ENCODE measurements at regions not wholly inside any gene's neighbourhood (a gene's known extent, or its start where the extent isn't known, plus 50 kb on each side); places are given as distances from the start of the nearest gene placed in this dataset.

- intact Hi-C loops (cut with micrococcal nuclease; ENCODE audit: unreplicated experiment) (no loop called here), in situ Hi-C loops (cut with HindIII; ENCODE audit: low pct_unique_long_range_greater_than_20kb, low sequenced_read_pairs) (no loop called here)
- TF ChIP-seq POLR2AphosphoS5 (IDR thresholded peaks at IDR 0.05; ENCODE audit: low read depth, low read length) (no peak), SIN3A (IDR thresholded peaks at IDR 0.05; ENCODE audit: borderline replicate concordance, insufficient read depth, low read depth, low read length) (no peak), TCF7L2 (IDR thresholded peaks at IDR 0.05; ENCODE audit: low read depth, low read length) (0 out of 2 replicates have a peak, but pooled peaks have one; percentile 9), REST (IDR thresholded peaks at IDR 0.05; ENCODE audit: insufficient read depth in 1 of 2, low read depth in 2 of 2, low read length in 1 of 2) (no peak)
- TF ChIP-seq, protein P1, sequence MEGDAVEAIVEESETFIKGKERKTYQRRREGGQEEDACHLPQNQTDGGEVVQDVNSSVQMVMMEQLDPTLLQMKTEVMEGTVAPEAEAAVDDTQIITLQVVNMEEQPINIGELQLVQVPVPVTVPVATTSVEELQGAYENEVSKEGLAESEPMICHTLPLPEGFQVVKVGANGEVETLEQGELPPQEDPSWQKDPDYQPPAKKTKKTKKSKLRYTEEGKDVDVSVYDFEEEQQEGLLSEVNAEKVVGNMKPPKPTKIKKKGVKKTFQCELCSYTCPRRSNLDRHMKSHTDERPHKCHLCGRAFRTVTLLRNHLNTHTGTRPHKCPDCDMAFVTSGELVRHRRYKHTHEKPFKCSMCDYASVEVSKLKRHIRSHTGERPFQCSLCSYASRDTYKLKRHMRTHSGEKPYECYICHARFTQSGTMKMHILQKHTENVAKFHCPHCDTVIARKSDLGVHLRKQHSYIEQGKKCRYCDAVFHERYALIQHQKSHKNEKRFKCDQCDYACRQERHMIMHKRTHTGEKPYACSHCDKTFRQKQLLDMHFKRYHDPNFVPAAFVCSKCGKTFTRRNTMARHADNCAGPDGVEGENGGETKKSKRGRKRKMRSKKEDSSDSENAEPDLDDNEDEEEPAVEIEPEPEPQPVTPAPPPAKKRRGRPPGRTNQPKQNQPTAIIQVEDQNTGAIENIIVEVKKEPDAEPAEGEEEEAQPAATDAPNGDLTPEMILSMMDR (IDR thresholded peaks at IDR 0.05) = no peak
- Histone ChIP-seq H3K4me1 (ENCODE audit: control insufficient read depth, insufficient read depth, low read length) (no peaks in the 10 kb centered on the region), H3K27me3 (ENCODE audit: control insufficient read depth, insufficient read depth, low read length) (no peaks in the 10 kb centered on the region), H3K9me3 (ENCODE audit: control insufficient read depth, insufficient read depth, low read depth, low read length) (no peaks in the 10 kb centered on the region), H3K4me3 (ENCODE audit: low read depth in 2 of 2, low read length in 2 of 2) (no peak overlapping the region), H3K36me3 (ENCODE audit: control insufficient read depth, insufficient read depth, low read length) (no peaks in the 10 kb centered on the region), H3K27ac (ENCODE audit: low read length) (no peak overlapping the region)
- ChIA-PET CTCF (interaction anchor here (0.6 kb wide), 1 partner anchor 47 kb away, joined by 3 read pairs; no protein-coding TSS in a partner anchor), POLR2A (no interaction called here)
- BruUV-seq (replicated peaks) = no TSS peak
- ATAC-seq (0 out of 2 replicates have a peak, but pooled peaks have one; percentile 18), DNase-seq (ENCODE audit: low read depth, low spot score) (no peak)
Observed at GRCh38 chr15:77695961-77696582, 63.4 kb upstream of the LINGO1 start.

DNA sequence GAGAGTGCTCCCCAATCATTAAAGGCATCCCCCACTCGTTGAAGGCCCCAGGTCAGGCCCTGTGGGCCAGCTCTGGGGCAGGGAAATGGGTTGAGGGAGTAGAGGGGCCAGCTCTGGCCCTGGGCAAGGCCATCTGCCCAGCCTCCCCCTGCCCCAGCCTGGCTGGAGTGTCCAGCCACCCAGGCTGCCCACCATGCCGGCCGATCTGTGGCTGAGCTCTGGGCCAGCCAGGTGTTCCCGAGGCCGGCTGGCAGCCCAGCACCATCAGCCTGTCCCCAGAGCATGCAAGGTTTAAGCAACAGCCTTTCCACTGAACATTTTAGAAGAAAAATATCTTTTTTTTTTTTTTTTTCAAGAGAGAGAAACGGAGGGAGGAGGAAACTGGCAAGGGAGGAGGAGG lies 62.8 kb upstream of the LINGO1 start:
- no TSS peak for BruUV-seq (replicated peaks)
- TF ChIP-seq TCF7L2 (IDR thresholded peaks at IDR 0.05; ENCODE audit: low read depth, low read length) (no peak), POLR2AphosphoS5 (IDR thresholded peaks at IDR 0.05; ENCODE audit: low read depth, low read length) (no peak), REST (IDR thresholded peaks at IDR 0.05; ENCODE audit: insufficient read depth in 1 of 2, low read depth in 2 of 2, low read length in 1 of 2) (no peak), SIN3A (IDR thresholded peaks at IDR 0.05; ENCODE audit: borderline replicate concordance, insufficient read depth, low read depth, low read length) (no peak)
- TF ChIP-seq, protein P1 (IDR thresholded peaks at IDR 0.05) = no peak
- ChIA-PET POLR2A (no interaction called here), CTCF (no interaction called here)
- ATAC-seq (no peak), DNase-seq (ENCODE audit: low read depth, low spot score) (no peak)
- Histone ChIP-seq H3K27ac (ENCODE audit: low read length) (no peak overlapping the region), H3K9me3 (ENCODE audit: control insufficient read depth, insufficient read depth, low read depth, low read length) (no peaks in the 10 kb centered on the region), H3K4me3 (ENCODE audit: low read depth in 2 of 2, low read length in 2 of 2) (no peak overlapping the region), H3K27me3 (ENCODE audit: control insufficient read depth, insufficient read depth, low read length) (no peaks in the 10 kb centered on the region), H3K36me3 (ENCODE audit: control insufficient read depth, insufficient read depth, low read length) (no peaks in the 10 kb centered on the region), H3K4me1 (ENCODE audit: control insufficient read depth, insufficient read depth, low read length) (no peaks in the 10 kb centered on the region)
- in situ Hi-C loops (cut with HindIII; ENCODE audit: low pct_unique_long_range_greater_than_20kb, low sequenced_read_pairs) (no loop called here), intact Hi-C loops (cut with micrococcal nuclease; ENCODE audit: unreplicated experiment) (no loop called here)

All from Panc1 (cell line).